HepG2 (cell line): ENCODE measurements at regions not wholly inside any gene's neighbourhood (a gene's known extent, or its start where the extent isn't known, plus 50 kb on each side); places are given as distances from the start of the nearest gene placed in this dataset.

Experiments
- ATAC-seq: fragments of 200-7000 bp; cut with Tn5 transposase; 3 replicates; pipeline ENCODE4 v1.9.1; 2020; ENCODE audit warnings: mild to moderate bottlenecking, moderate library complexity
- BruUV-seq: library from RNA; stranded (reverse); fragments of 400-500 nt; replicated peaks from 2 replicates; lab custom pipeline; 2021; lab: Mats Ljungman, UMichigan
- CTCF ChIA-PET: fragments of 300-600 bp; formaldehyde crosslinking; extraction: SDS; loops from one replicate; lab custom pipeline; 2021; ENCODE audit warnings: low total read pairs, inconsistent platforms, low intra/inter-chr PET ratio; lab: Yijun Ruan, JAX
- POLR2A ChIA-PET: fragments of 350-600 bp; sonication (Branson Sonifier 250); formaldehyde crosslinking; loops from one replicate; lab custom pipeline; 2020; ENCODE audit warnings: antibody characterized with exemption, inconsistent platforms; lab: Yijun Ruan, JAX
- DNase-seq: peaks from one replicate; pipeline ENCODE4 v3.0.0-alpha.2; 2015; ENCODE audit warnings: low spot score
- FAIRE-seq: peaks from 3 replicates; lab custom pipeline; 2011; peaks lifted over from hg19 to GRCh38; lab: Jason Lieb, UNC
- H2AFZ ChIP-seq: one replicate; pipeline ENCODE4 v1.6.1; 2011; ENCODE audit warnings: low read length, inconsistent platforms
- H3K27ac ChIP-seq: fragments of 300-600 bp; 3 replicates; pipeline ENCODE4 v1.8.0; 2011; ENCODE audit warnings: mixed run types, mild to moderate bottlenecking, mixed read lengths, low read length, inconsistent platforms; ENCODE audit not compliant: insufficient read depth; ENCODE audit errors: extremely low read length
- H3K27me3 ChIP-seq, 2 experiments: fragments of 200-600 bp in 1 of 2; 2 replicates in 1 of 2; 3 replicates in 1 of 2; pipeline versions ENCODE4 v1.6.0 to v1.8.0; 2011; ENCODE audit warnings: low read length in 2 of 2, mild to moderate bottlenecking in 2 of 2, moderate library complexity in 2 of 2, inconsistent platforms in 1 of 2; ENCODE audit not compliant: insufficient read depth in 2 of 2, control insufficient read depth in 1 of 2
- H3K36me3 ChIP-seq, 2 experiments: fragments of 200-600 bp in 1 of 2; replicated peaks in 1 of 2; 2 replicates in 1 of 2; 3 replicates in 1 of 2; pipeline versions ENCODE4 v1.5.1 to v1.8.0; 2011; ENCODE audit warnings: low read length in 2 of 2, inconsistent platforms in 1 of 2; ENCODE audit not compliant: insufficient read depth in 2 of 2, control insufficient read depth in 1 of 2
- H3K4me1 ChIP-seq: 2 replicates; pipeline ENCODE4 v1.5.1; 2012; ENCODE audit warnings: low read length, inconsistent platforms; ENCODE audit not compliant: insufficient read depth
- H3K4me2 ChIP-seq: 2 replicates; pipeline ENCODE4 v1.6.0; 2011; ENCODE audit warnings: low read depth, low read length, inconsistent platforms
- H3K4me3 ChIP-seq, 3 experiments: fragments of 200-600 bp in 1 of 3; sonication (generic), shearing (Covaris generic) in 1 of 3; replicated peaks in 1 of 3; 2 replicates each; pipeline ENCODE4 v1.5.1; 2011 to 2016; ENCODE audit warnings: low read length in 3 of 3, inconsistent platforms in 2 of 3, low read depth in 2 of 3, mild to moderate bottlenecking in 2 of 3, control low read depth in 1 of 3, mixed read lengths in 1 of 3; ENCODE audit not compliant: insufficient read depth in 1 of 3
- H3K79me2 ChIP-seq: one replicate; pipeline ENCODE4 v1.6.1; 2011; ENCODE audit warnings: low read length, inconsistent platforms; ENCODE audit not compliant: insufficient read depth
- H3K9ac ChIP-seq: 2 replicates; pipeline ENCODE4 v1.6.0; 2011; ENCODE audit warnings: mild to moderate bottlenecking, low read depth, low read length, inconsistent platforms; ENCODE audit not compliant: insufficient read depth
- H3K9me3 ChIP-seq: 2 replicates; pipeline ENCODE4 v1.5.1; 2012; ENCODE audit warnings: mild to moderate bottlenecking, low read length
- H4K20me1 ChIP-seq: 2 replicates; pipeline ENCODE4 v1.6.0; 2011; ENCODE audit warnings: inconsistent platforms, mild to moderate bottlenecking, low read length, moderate library complexity; ENCODE audit not compliant: insufficient read depth
- ARID3A ChIP-seq: IDR thresholded peaks from 2 replicates; pipeline ENCODE4 v1.6.1; 2012; ENCODE audit warnings: low read depth, low read length, improper control_type of control experiment
- ARID4A ChIP-seq: sonication (generic); formaldehyde crosslinking; IDR thresholded peaks from 2 replicates; pipeline ENCODE4 v1.5.0; 2020; ENCODE audit warnings: mild to moderate bottlenecking, missing genetic modification reagents, borderline replicate concordance
- BORCS8-MEF2B ChIP-seq: sonication (generic); formaldehyde crosslinking; IDR thresholded peaks from 2 replicates; pipeline ENCODE4 v1.8.0; 2022; ENCODE audit warnings: mild to moderate bottlenecking, missing genetic modification reagents
- EED ChIP-seq: sonication (generic); formaldehyde crosslinking; IDR thresholded peaks from 2 replicates; pipeline ENCODE4 v1.5.0; 2020; ENCODE audit warnings: mild to moderate bottlenecking, missing genetic modification reagents
- HNRNPK ChIP-seq: fragments of 200-400 bp; formaldehyde crosslinking; IDR thresholded peaks from 2 replicates; pipeline ENCODE4 v1.6.1; 2018; ENCODE audit warnings: low read length, low read depth, moderate library complexity, mild to moderate bottlenecking; ENCODE audit not compliant: poor library complexity, severe bottlenecking
- HOXD1 ChIP-seq: sonication (generic); formaldehyde crosslinking; IDR thresholded peaks from 2 replicates; pipeline ENCODE4 v1.5.0; 2020; ENCODE audit warnings: missing genetic modification reagents
- NFYB ChIP-seq: sonication (generic); formaldehyde crosslinking; IDR thresholded peaks from 2 replicates; pipeline ENCODE4 v1.4.0; 2020; ENCODE audit warnings: missing genetic modification reagents
- YEATS4 ChIP-seq: sonication (generic); formaldehyde crosslinking; IDR thresholded peaks from 2 replicates; pipeline ENCODE4 v1.4.0; 2020; ENCODE audit warnings: missing genetic modification reagents, borderline replicate concordance
- ZKSCAN5 ChIP-seq: sonication (generic); formaldehyde crosslinking; IDR thresholded peaks from 2 replicates; pipeline ENCODE4 v1.5.1; 2020; ENCODE audit warnings: mild to moderate bottlenecking, missing genetic modification reagents
- ZNF10 ChIP-seq: sonication (generic); formaldehyde crosslinking; IDR thresholded peaks from 2 replicates; pipeline ENCODE4 v1.4.0; 2020; ENCODE audit warnings: mild to moderate bottlenecking, low read depth, missing genetic modification reagents, borderline replicate concordance
- ZNF33B ChIP-seq: sonication (generic); formaldehyde crosslinking; IDR thresholded peaks from 2 replicates; pipeline ENCODE4 v1.5.1; 2020; ENCODE audit warnings: mild to moderate bottlenecking, missing genetic modification reagents
- in situ Hi-C: cut with HindIII; loops from 2 replicates; pipeline ENCODE4 v1.10.0; 2017; ENCODE audit warnings: low pct_unique_long_range_greater_than_20kb; ENCODE audit not compliant: extremely low pct_ligation_motif_present
- intact Hi-C: fragments of 100-400 bp; cut with micrococcal nuclease; formaldehyde crosslinking; loops from one replicate; pipeline ENCODE4 v1.10.0; 2022; ENCODE audit not compliant: unreplicated experiment
- TF ChIP-seq, protein P1 (sequence below): sonication (generic); formaldehyde crosslinking; IDR thresholded peaks from 2 replicates; pipeline ENCODE4 v1.5.1; 2020; ENCODE audit warnings: mild to moderate bottlenecking, missing genetic modification reagents, moderate library complexity
- TF ChIP-seq, protein P2 (sequence below): sonication (generic); formaldehyde crosslinking; IDR thresholded peaks from 2 replicates; pipeline ENCODE4 v1.5.0; 2020; ENCODE audit warnings: mild to moderate bottlenecking, missing genetic modification reagents

GRCh38 chr2:40851661-40852060 is 399.8 kb upstream of the SLC8A1 start:
- TF ChIP-seq ZKSCAN5 (CRISPR knock-in tag) (no peak), YEATS4 (CRISPR knock-in tag) (no peak), HOXD1 (CRISPR knock-in tag) (no peak), HNRNPK (no peak), ZNF33B (CRISPR knock-in tag) (no peak), ARID4A (CRISPR knock-in tag) (no peak), NFYB (no peak), EED (CRISPR knock-in tag) (no peak), BORCS8-MEF2B (CRISPR knock-in tag) (no peak), ZNF10 (CRISPR knock-in tag) (no peak), ARID3A (no peak)
- TF ChIP-seq, protein P1, sequence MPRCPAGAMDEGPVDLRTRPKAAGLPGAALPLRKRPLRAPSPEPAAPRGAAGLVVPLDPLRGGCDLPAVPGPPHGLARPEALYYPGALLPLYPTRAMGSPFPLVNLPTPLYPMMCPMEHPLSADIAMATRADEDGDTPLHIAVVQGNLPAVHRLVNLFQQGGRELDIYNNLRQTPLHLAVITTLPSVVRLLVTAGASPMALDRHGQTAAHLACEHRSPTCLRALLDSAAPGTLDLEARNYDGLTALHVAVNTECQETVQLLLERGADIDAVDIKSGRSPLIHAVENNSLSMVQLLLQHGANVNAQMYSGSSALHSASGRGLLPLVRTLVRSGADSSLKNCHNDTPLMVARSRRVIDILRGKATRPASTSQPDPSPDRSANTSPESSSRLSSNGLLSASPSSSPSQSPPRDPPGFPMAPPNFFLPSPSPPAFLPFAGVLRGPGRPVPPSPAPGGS (CRISPR knock-in tag) = no peak
- TF ChIP-seq, protein P2, sequence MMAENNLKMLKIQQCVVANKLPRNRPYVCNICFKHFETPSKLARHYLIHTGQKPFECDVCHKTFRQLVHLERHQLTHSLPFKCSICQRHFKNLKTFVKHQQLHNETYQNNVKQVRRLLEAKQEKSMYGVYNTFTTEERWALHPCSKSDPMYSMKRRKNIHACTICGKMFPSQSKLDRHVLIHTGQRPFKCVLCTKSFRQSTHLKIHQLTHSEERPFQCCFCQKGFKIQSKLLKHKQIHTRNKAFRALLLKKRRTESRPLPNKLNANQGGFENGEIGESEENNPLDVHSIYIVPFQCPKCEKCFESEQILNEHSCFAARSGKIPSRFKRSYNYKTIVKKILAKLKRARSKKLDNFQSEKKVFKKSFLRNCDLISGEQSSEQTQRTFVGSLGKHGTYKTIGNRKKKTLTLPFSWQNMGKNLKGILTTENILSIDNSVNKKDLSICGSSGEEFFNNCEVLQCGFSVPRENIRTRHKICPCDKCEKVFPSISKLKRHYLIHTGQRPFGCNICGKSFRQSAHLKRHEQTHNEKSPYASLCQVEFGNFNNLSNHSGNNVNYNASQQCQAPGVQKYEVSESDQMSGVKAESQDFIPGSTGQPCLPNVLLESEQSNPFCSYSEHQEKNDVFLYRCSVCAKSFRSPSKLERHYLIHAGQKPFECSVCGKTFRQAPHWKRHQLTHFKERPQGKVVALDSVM = no peak
- in situ Hi-C loops (no loop called here), intact Hi-C loops (no loop called here)
- DNase-seq (no peak), FAIRE-seq (no peak), ATAC-seq (no peak)
- no peaks in the 10 kb centered on the region for H4K20me1 ChIP-seq
- no peak overlapping the region for H3K27ac ChIP-seq
- H3K4me3 ChIP-seq = no peak overlapping the region
- BruUV-seq = no TSS peak
- ChIA-PET CTCF (no interaction called here), POLR2A (no interaction called here)
- H3K36me3 ChIP-seq = no peaks in the 10 kb centered on the region
- no peak overlapping the region for H2AFZ ChIP-seq
- no peaks in the 10 kb centered on the region for H3K4me1 ChIP-seq
- no peaks in the 10 kb centered on the region for H3K79me2 ChIP-seq
- no peaks in the 10 kb centered on the region for H3K9me3 ChIP-seq
- H3K27me3 ChIP-seq = no peaks in the 10 kb centered on the region
- no peak overlapping the region for H3K9ac ChIP-seq
- H3K4me2 ChIP-seq = no peak overlapping the region
